Upper lobe of left lung (tissue), 6 donors: ENCODE measurements at regions not wholly inside any gene's neighbourhood (a gene's known extent, or its start where the extent isn't known, plus 50 kb on each side); places are given as distances from the start of the nearest gene placed in this dataset.

Experiments used
- ATAC-seq, 2 donors: fragments of 200-7000 bp; cut with Tn5 transposase; one replicate each; pipeline ENCODE4 v1.9.1; 2022; ENCODE audit warnings: mild to moderate bottlenecking in 2 of 2, moderate library complexity in 2 of 2; ENCODE audit not compliant: low FRiP score in 2 of 2
- DNase-seq, 2 donors: peaks; one replicate each; pipeline ENCODE4 v3.0.0-alpha.2; 2019 to 2020
- H3K27ac ChIP-seq, 4 donors: fragments of 200-600 bp; sonication (generic); one replicate each; pipeline ENCODE4 v1.5.1; 2016 to 2019
- H3K27me3 ChIP-seq, 4 donors: fragments of 200-600 bp; sonication (generic); one replicate each; pipeline ENCODE4 v1.5.1; 2017 to 2019
- H3K36me3 ChIP-seq, 4 donors: fragments of 200-600 bp; sonication (generic); one replicate each; pipeline ENCODE4 v1.5.1; 2016 to 2019
- H3K4me1 ChIP-seq, 4 donors: fragments of 200-600 bp; sonication (generic); one replicate each; pipeline ENCODE4 v1.5.1; 2018 to 2019
- H3K4me3 ChIP-seq, 4 donors: fragments of 200-600 bp; sonication (generic); one replicate each; pipeline ENCODE4 v1.5.1; 2017 to 2019; ENCODE audit warnings: mild to moderate bottlenecking in 2 of 4, moderate library complexity in 1 of 4
- H3K9me3 ChIP-seq, 4 donors: fragments of 200-600 bp; sonication (generic); one replicate each; pipeline ENCODE4 v1.5.1; 2018 to 2019
- EP300 ChIP-seq, 4 donors: sonication (generic); formaldehyde crosslinking; IDR thresholded peaks; one replicate each; pipeline ENCODE4 v1.5.1; 2017; ENCODE audit warnings: antibody characterized with exemption in 4 of 4, control low read depth in 2 of 4
- POLR2A ChIP-seq, 4 donors: fragments of 450-650 bp; IDR thresholded peaks; one replicate each; pipeline ENCODE4 v1.5.1; 2016 to 2017; ENCODE audit warnings: antibody characterized with exemption in 4 of 4, mild to moderate bottlenecking in 2 of 4
- POLR2AphosphoS5 ChIP-seq, 2 donors: sonication (generic); formaldehyde crosslinking; IDR thresholded peaks; one replicate each; pipeline ENCODE4 v1.5.1; 2017; ENCODE audit warnings: antibody characterized with exemption in 2 of 2
- WGBS, 2 donors: methylation state at CpG; one replicate each; pipeline ENCODE4 v1.1.5; 2017 to 2018; 5-methylcytosine and 5-hydroxymethylcytosine counted together
- TF ChIP-seq, protein P1 (sequence below), 6 experiments: fragments of 450-650 bp in 4 of 6; fragments of 200-600 bp in 2 of 6; sonication (generic) in 2 of 6; IDR thresholded peaks; one replicate each; pipeline ENCODE4 v1.5.1; 2016 to 2019; ENCODE audit warnings: antibody characterized with exemption in 6 of 6
- donor health status: DM: no; HTN: no; CAD: no; lungs with moderate emphysema.
- donor health status: DM: no; HTN: yes; CAD: no; lungs with severe emphysema.

DNA sequence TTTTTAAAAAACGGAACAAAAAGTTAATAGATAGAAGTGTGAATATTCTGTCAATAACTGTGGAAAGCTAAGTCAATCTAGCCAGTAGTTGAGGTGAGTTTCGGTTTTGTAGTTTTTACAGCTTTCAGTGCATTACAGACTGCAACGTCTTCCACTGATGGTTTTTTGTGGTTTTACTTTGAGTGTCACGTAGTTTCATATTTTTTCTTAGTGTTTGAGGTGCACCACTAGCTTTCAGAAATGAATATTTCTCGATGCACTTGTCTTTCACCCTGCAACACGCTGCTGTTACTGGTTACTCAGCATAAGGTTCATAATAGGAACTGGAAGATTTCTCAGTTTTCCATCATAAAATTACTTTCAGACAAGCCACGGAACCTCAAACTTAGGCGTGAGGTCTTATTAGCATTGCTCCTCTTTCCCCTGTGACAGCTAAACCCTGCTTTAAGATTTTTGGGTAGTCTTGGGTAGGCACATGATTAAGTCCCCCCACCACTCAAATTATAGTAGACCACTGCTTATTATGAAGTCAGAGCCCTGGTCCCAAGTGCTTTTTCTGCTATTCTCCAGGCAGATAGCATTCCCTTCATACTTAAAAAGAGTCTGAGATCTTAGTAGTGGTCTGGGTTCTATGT, 1412.7 kb downstream of the KCNT2 start:
- 74 to 86% methylated on average over 8 of the region's 8 CpGs for WGBS, 2 donors
- no peak overlapping the region for H3K4me3 ChIP-seq
- H3K36me3 ChIP-seq, result no peaks in the 10 kb centered on the region
- ATAC-seq (no peak), DNase-seq (no peak)
- no peaks in the 10 kb centered on the region for H3K9me3 ChIP-seq
- no peaks in the 10 kb centered on the region for H3K27me3 ChIP-seq
- H3K4me1 ChIP-seq, result no peaks in the 10 kb centered on the region
- TF ChIP-seq, protein P1, sequence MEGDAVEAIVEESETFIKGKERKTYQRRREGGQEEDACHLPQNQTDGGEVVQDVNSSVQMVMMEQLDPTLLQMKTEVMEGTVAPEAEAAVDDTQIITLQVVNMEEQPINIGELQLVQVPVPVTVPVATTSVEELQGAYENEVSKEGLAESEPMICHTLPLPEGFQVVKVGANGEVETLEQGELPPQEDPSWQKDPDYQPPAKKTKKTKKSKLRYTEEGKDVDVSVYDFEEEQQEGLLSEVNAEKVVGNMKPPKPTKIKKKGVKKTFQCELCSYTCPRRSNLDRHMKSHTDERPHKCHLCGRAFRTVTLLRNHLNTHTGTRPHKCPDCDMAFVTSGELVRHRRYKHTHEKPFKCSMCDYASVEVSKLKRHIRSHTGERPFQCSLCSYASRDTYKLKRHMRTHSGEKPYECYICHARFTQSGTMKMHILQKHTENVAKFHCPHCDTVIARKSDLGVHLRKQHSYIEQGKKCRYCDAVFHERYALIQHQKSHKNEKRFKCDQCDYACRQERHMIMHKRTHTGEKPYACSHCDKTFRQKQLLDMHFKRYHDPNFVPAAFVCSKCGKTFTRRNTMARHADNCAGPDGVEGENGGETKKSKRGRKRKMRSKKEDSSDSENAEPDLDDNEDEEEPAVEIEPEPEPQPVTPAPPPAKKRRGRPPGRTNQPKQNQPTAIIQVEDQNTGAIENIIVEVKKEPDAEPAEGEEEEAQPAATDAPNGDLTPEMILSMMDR (IDR thresholded peaks at IDR 0.05), result no peak
- TF ChIP-seq POLR2AphosphoS5 (IDR thresholded peaks at IDR 0.05) (no peak), EP300 (IDR thresholded peaks at IDR 0.05) (no peak), POLR2A (IDR thresholded peaks at IDR 0.05) (no peak)
- no peak overlapping the region for H3K27ac ChIP-seq

DNA sequence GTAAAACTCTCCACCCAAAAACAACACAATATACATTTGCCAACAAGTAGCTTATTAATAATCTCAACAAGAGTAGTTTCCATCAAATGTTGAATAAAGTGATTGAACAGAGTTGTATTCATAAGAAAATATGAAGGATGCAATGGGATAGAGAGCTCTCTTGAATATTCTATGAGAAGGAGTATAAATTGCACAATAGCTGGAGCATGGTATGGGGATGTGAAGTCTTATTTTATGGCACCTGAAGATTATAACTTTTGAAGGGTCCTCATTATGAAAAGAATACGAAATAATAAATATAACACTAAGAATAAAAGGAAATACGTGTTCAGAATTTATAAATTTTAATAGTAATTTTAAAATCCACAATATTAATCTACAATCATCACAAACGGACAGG, 1415.1 kb downstream of the KCNT2 start:
- Histone ChIP-seq H3K9me3 (no peaks in the 10 kb centered on the region), H3K36me3 (no peaks in the 10 kb centered on the region), H3K4me3 (no peak overlapping the region), H3K4me1 (no peaks in the 10 kb centered on the region), H3K27ac (no peak overlapping the region), H3K27me3 (no peaks in the 10 kb centered on the region)
- whole genome bisulfite sequencing, 2 donors, result 77 to 88% methylated on average over 3 of the region's 3 CpGs
- TF ChIP-seq, protein P1 (IDR thresholded peaks at IDR 0.05), result no peak
- TF ChIP-seq EP300 (IDR thresholded peaks at IDR 0.05), result no peak
- no peak for TF ChIP-seq POLR2AphosphoS5 (IDR thresholded peaks at IDR 0.05)
- no peak for TF ChIP-seq POLR2A (IDR thresholded peaks at IDR 0.05)
- DNase-seq (no peak), ATAC-seq (no peak)

DNA sequence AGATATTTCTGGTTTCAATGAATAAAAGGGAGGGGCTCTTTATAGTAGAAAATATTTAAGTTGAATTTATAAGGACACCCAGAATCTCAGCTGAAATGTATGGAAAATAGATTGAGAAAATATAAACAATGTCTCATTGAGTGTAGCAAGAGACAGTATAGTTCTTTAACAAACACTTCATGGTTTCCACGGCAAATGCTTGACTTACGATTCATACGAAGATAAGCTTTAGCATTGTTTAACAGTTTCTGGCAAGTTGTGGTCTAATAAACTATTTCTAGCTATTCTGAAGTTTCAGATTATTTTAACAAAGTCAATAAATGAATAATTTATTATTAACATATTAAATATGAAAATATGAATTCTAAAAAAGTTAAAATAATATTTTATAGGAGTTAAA, 1419.4 kb downstream of the KCNT2 start:
- DNase-seq, result no peak
- H3K36me3 ChIP-seq, result no peaks in the 10 kb centered on the region
- H3K9me3 ChIP-seq, result no peaks in the 10 kb centered on the region
- H3K27me3 ChIP-seq, result no peaks in the 10 kb centered on the region
- no peaks in the 10 kb centered on the region for H3K4me1 ChIP-seq
- WGBS, 2 donors, result 42 to 46% methylated on average over 3 of the region's 3 CpGs
- H3K4me3 ChIP-seq, result no peak overlapping the region
- no peak for ATAC-seq
- no peak overlapping the region for H3K27ac ChIP-seq
- TF ChIP-seq, protein P1 (IDR thresholded peaks at IDR 0.05), result no peak
- TF ChIP-seq EP300 (IDR thresholded peaks at IDR 0.05), result no peak
- no peak for TF ChIP-seq POLR2AphosphoS5 (IDR thresholded peaks at IDR 0.05)
- TF ChIP-seq POLR2A (IDR thresholded peaks at IDR 0.05), result no peak

DNA sequence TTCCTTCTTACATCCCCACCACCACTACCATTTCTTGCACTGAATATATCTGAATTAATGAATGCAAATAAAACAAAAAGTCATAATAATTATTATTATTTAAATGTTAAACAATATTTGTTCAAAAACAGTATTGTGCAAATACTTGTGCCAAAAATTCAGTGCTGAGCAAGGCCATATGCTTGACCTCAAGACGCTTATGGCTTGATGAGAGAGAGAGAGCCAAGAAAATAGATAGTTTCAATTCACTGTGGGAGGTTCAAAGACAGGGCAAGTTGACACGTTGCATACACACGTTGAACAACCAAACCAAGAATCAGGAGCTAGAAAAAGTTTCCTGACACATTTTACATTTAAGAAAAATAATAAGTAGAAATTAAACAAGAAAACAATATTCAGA, 1421.7 kb downstream of the KCNT2 start:
- 54 to 66% methylated on average over 3 of the region's 3 CpGs for whole genome bisulfite sequencing, 2 donors
- Histone ChIP-seq H3K4me1 (no peaks in the 10 kb centered on the region), H3K27ac (no peak overlapping the region), H3K4me3 (no peak overlapping the region), H3K36me3 (no peaks in the 10 kb centered on the region), H3K27me3 (no peaks in the 10 kb centered on the region), H3K9me3 (no peaks in the 10 kb centered on the region)
- TF ChIP-seq EP300 (IDR thresholded peaks at IDR 0.05), result no peak
- no peak for TF ChIP-seq POLR2AphosphoS5 (IDR thresholded peaks at IDR 0.05)
- TF ChIP-seq, protein P1 (IDR thresholded peaks at IDR 0.05), result no peak
- TF ChIP-seq POLR2A (IDR thresholded peaks at IDR 0.05), result no peak
- DNase-seq, result no peak
- ATAC-seq, result no peak

DNA sequence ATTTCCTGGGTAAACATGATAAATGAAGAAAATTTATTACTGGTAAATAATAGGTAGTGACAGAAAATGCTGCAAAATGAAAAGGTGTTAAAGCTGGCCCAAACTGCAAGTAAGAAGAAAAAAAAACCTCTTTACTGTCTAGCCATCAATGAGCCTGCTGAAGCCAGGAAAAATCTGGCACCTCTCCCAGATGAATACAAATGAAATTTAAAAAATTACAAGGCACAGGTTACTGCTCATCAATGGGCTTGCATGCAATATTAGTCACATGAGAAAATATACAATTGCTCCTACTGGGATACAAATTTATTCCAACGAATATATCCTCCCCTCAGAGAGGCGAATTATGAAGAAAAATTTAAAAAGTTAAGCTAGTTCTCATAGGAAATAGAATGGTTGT, 1422.5 kb downstream of the KCNT2 start:
- ATAC-seq, result no peak
- H3K36me3 ChIP-seq, result no peaks in the 10 kb centered on the region
- no peak for TF ChIP-seq POLR2AphosphoS5 (IDR thresholded peaks at IDR 0.05)
- WGBS, 2 donors, result 66 to 68% methylated on average over 2 of the region's 2 CpGs
- H3K27me3 ChIP-seq, result no peaks in the 10 kb centered on the region
- H3K27ac ChIP-seq, result no peak overlapping the region
- no peaks in the 10 kb centered on the region for H3K9me3 ChIP-seq
- no peak overlapping the region for H3K4me3 ChIP-seq
- no peaks in the 10 kb centered on the region for H3K4me1 ChIP-seq
- DNase-seq, result no peak
